GM19468 (cell line): ENCODE measurements at regions not wholly inside any gene's neighbourhood (a gene's known extent, or its start where the extent isn't known, plus 50 kb on each side); places are given as distances from the start of the nearest gene placed in this dataset.

Source experiments
- ATAC-seq: cut with Tn5 transposase; IDR thresholded peaks from one replicate; pipeline ENCODE4 v1.9.1; 2021; ENCODE audit warnings: mild to moderate bottlenecking, moderate library complexity, moderate number of reproducible peaks; ENCODE audit not compliant: unreplicated experiment; ENCODE audit errors: extremely low read depth

GRCh38 chr13:43981512-43982301 is 102.0 kb downstream of the LACC1 start:
- ATAC-seq, result no peak

- ATAC-seq, result no peak
Observed at GRCh38 chr13:43983373-43983772, 103.7 kb downstream of the LACC1 start.

DNA sequence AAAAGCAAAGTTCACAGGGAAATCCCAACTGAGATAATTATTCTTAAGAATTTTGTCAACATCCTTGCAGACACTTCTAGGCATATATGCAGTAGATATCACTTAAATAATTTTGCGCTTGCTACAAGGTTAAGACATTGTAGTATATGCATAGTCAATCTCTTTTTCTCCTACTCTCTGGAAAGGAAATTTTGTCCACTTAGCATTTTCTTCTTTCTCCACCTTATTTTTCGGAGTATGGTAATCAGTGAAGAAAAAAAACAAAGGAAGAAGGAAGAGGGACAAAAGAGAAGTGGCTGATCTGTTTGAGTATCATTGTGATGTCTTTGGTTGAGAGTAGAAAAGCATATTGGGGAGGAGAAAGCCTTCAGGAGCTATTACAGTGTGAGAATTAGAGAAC is 104.6 kb downstream of the LACC1 start:
- no peak for ATAC-seq

DNA sequence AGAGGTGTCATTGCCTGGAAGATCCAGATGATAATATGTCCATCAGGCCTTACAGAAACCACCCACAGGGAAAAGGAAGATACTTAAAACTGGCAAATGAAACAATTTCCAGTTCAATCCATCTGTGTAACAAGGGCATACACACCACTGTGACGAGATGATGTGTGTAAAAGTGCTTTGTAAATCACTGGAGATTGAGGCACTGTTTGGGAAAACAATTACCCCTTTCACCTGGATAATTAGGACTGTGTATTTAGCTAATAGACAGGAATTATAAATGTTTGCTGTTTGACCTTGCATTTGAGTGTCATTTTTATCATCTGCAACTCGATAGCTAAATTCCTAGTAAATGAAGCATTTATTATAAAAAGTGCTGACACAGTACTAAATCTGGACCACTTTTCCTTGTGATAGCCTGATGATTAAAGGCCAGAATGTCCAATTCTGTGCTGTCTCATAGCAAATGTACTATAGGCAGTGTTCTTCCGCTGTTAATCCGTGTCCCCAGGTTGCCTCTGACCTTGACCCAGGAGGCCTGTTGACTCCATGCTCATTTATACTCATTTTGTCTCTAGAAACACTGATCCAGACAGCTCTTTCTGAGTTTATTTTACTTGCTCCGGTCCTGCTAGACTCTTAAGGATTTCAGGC is 105.8 kb downstream of the LACC1 start:
- ATAC-seq, result no peak

DNA sequence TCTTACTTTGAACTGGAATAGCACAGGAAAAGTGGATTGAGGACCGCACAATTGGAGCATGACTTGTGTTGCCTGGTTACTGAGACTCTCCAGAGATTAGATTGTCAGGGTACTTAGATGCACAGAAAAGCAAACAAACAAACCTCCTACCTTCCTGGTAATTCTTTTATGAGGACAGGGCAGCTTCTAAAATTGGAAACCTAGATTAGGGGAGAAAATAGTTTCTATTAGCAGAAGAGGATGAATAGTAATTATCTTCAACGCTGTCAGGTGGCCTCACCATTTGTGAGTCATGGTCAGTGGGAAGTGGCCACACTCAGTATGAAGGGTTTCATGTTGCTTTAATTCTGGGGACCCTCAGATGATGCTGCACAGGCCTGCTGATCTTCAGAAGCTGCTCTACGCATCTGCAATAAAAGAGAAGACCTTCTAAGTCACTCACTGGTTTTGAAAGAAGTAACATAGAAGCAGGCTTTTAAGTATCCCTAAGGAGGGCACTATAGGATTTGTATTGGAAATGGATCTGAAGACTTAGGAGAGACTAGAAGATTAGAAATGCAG is 106.8 kb downstream of the LACC1 start:
- ATAC-seq, result no peak

GRCh38 chr13:43988302-43988701 is 108.6 kb downstream of the LACC1 start:
- no peak for ATAC-seq

- ATAC-seq, result no peak
Observed at GRCh38 chr13:43990021-43990420, 110.3 kb downstream of the LACC1 start.

- no peak for ATAC-seq
Observed at GRCh38 chr13:43990829-43991228, 111.1 kb downstream of the LACC1 start.

DNA sequence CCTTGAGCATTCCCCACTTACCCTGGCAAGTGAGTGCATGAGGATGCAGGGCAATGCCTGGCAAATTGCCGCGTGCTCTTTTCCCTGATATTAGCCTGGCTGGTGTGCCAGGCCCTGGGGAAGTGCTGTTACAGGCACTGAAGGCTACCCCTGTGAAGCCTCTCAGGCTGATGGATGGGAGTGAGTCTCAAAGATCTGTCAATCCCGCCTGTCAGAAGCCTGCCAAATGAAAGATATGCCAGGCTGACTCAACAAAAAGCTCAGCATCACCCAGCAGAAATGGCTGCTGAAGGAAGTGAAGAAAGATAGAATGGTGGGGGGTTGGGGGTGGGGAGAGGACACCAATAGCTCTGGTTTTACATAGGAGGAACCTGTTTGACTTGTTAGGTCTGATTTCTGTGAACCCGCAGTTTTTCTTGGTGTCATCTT is 112.1 kb downstream of the LACC1 start:
- ATAC-seq, result no peak

DNA sequence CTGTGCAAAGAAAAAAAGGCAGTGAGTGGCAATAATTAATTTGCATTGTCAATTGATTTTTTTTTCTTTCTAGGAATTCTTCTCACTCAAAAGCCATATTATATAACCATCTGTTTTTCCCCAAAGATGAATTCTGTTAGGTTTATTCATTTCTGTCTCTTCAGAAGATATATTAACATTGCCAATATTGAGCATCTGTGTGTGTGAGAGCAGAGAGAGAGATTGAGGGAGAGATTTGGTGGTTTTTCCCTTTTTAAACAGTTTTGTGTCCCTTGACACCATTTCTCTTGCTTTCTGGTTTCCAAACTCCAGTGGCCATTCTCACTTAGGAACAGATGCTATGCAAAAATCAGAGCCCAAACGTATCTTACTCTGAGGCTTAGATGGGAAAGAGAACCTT is 112.5 kb downstream of the LACC1 start:
- ATAC-seq, result no peak

GRCh38 chr13:43994999-43995859 is 115.5 kb downstream of the LACC1 start:
- ATAC-seq, result no peak

- no peak for ATAC-seq
Observed at GRCh38 chr13:43996221-43996620, 116.5 kb downstream of the LACC1 start.

- ATAC-seq, result no peak
Observed at GRCh38 chr13:44003481-44003880, 123.8 kb downstream of the LACC1 start.

- ATAC-seq, result no peak
Observed at GRCh38 chr13:44004878-44005277, 125.2 kb downstream of the LACC1 start.

- no peak for ATAC-seq
Observed at GRCh38 chr13:44007451-44007850, 127.7 kb downstream of the LACC1 start.

- no peak for ATAC-seq
Observed at GRCh38 chr13:44011036-44011435, 131.3 kb downstream of the LACC1 start.

DNA sequence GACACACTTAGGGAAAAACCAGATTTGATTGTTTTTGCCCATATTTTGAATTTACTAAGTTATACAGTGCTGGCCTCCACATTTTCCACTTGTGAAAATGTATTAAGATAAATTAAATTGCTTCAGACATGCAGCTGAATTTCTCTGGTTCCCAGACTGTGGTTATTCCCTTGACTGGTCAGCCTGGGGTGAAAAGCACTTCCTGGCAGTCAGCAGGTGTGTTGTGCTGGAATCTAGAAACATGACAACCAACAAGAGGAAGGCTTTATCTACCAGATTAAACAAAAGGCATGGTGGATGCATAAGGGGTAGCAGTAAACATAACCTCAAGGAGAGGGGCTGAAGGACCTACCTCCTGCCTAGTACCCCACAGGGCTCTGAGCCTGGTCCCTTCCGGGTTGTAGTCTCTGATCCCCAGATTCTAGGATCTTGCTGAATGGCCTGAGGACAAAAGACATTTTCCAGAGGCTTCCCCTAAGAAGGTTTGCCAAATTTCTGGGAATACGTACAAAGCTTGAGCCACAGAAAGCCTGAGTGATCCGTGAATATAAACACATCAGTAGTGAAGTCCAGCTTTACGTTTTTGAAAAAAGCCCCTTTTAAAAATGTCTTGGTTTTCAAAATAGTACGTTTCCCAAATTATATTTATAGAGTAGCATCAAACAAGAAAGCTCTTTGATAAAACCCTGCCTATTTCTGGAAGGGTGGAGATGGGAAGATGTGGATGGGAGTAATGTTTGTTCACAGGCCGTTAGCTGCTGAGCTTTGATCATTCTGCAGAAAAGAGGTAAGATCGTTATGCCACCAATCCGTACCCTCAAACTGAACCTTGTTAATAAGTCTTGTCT is 133.4 kb downstream of the LACC1 start:
- ATAC-seq, result no peak

DNA sequence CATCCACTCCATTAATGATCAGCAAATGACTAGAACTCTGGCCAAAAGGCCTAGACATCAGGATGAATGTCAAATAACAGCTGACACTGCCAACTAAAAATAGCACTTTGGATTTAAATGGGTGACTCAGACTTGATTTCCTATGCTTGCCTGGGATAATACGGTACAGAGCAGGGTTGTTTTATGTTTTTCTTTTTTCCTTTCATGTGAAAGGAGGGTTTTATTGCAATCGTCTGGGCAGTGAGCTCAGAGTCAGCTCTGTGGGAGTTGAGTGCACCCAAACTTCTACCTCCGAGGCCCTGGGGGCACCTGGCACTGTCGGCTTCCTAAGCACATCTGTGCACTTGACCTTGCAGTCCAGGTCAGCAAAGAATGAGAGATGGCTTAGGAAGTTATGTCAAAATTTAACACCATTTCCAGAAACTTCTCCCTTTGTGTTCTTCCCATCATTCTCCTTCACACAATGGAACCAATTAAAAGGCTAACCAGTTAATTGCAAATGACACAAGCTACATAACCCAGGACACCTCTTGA is 134.1 kb downstream of the LACC1 start:
- no peak for ATAC-seq

- ATAC-seq, result no peak
Observed at GRCh38 chr13:44014501-44014900, 134.8 kb downstream of the LACC1 start.
